Heart right ventricle (tissue), 16 donors: ENCODE measurements at regions not wholly inside any gene's neighbourhood (a gene's known extent, or its start where the extent isn't known, plus 50 kb on each side); places are given as distances from the start of the nearest gene placed in this dataset.

Source experiments
- ATAC-seq, 8 donors: fragments of 200-7000 bp; cut with Tn5 transposase; one replicate each; pipeline ENCODE4 v1.9.1; 2020; ENCODE audit warnings: mild to moderate bottlenecking in 8 of 8, moderate library complexity in 8 of 8, moderate number of reproducible peaks in 1 of 8
- DNase-seq, 2 donors: peaks; one replicate each; pipeline ENCODE4 v3.0.0-alpha.2; 2020
- H3K27ac ChIP-seq, 10 donors: fragments of 200-600 bp; sonication (generic) in 2 of 10; one replicate each; pipeline versions ENCODE4 v1.5.0 to v1.8.0; 2020 to 2022; ENCODE audit warnings: mild to moderate bottlenecking in 3 of 10
- H3K27me3 ChIP-seq, 7 donors: fragments of 200-600 bp; one replicate each; pipeline ENCODE4 v1.8.0; 2021 to 2022; ENCODE audit warnings: mild to moderate bottlenecking in 2 of 7
- H3K36me3 ChIP-seq, 9 donors: fragments of 200-600 bp; sonication (generic) in 1 of 9; one replicate each; pipeline versions ENCODE4 v1.5.0 to v1.8.0; 2020 to 2022; ENCODE audit warnings: mild to moderate bottlenecking in 2 of 9
- H3K4me1 ChIP-seq, 9 donors: fragments of 200-600 bp; sonication (generic) in 1 of 9; one replicate each; pipeline versions ENCODE4 v1.5.0 to v1.8.0; 2020 to 2022; ENCODE audit warnings: mild to moderate bottlenecking in 4 of 9
- H3K4me3 ChIP-seq, 10 donors: fragments of 200-600 bp; sonication (generic) in 2 of 10; one replicate each; pipeline versions ENCODE4 v1.5.0 to v1.8.0; 2020 to 2022; ENCODE audit warnings: mild to moderate bottlenecking in 7 of 10, moderate library complexity in 2 of 10
- H3K9me3 ChIP-seq, 11 donors: fragments of 200-600 bp in 10 of 11; sonication (generic) in 2 of 11; one replicate each; pipeline versions ENCODE4 v1.5.0 to v1.8.0; 2013 to 2022; ENCODE audit warnings: mild to moderate bottlenecking in 2 of 11, control low read depth in 1 of 11, moderate library complexity in 1 of 11
- CTCF ChIP-seq, 9 donors: fragments of 200-600 bp; sonication (generic) in 2 of 9; IDR thresholded peaks; one replicate each; pipeline versions ENCODE4 v1.5.0 to v1.8.0; 2021 to 2022; ENCODE audit warnings: antibody characterized with exemption in 9 of 9, mild to moderate bottlenecking in 5 of 9, moderate library complexity in 1 of 9
- WGBS, 2 donors: extraction: QIAGEN DNeasy Blood & Tissue Kit; methylation state at CpG; one replicate each; pipeline ENCODE4 v1.1.7; 2013; ENCODE audit warnings: inconsistent platforms in 1 of 2; 5-methylcytosine and 5-hydroxymethylcytosine counted together
- intact Hi-C, 10 donors: fragments of 100-400 bp; cut with DNase I; formaldehyde crosslinking; loops; one replicate each; pipeline versions ENCODE4 v1.11.1 to v1.14.2; 2022
- donor health status: Arrhythmogenic right ventricular cardiomyopathy.
- donor health status: ischemic (EF 13 %, LVEDD 7.1; RV severe dilation, severe dysfunction).
- donor health status: healthy with polysubstance abuse.
- donor health status: DM: no; HTN: yes; CAD: no.
- donor health status: DM: no; HTN: no; CAD: no.
- donor health status: ischemic (EF 25% LVEDD 6.9; RV normal size, moderate dysfunction).
- donor health status: ischemic (EF 25% LVEDD 5.7; RV mildly dilated, moderate dysfunction).
- donor health status: healthy.
- donor health status: DM: yes; HTN: yes; CAD: no.
- donor health status: Ischemic cardiomyopathy.
- donor health status: ischemic (EF 35%, LVEDD 5.7; RV mildly dilated, moderate dysfunction).
- donor health status: nonischemic (EF 11% LVEDD 7.7; RV severe dilation, severe dysfunction).
- donor health status: DM: yes; HTN: yes; CAD: no.
- donor health status: PGD.
- donor health status: ischemic (EF 29% LVEDD 5.4; RV normal size, mild dysfunction).
- donor health status: nonischemic (EF 23%, LVEDD 6.1; RV moderate dilation, normal function).

DNA sequence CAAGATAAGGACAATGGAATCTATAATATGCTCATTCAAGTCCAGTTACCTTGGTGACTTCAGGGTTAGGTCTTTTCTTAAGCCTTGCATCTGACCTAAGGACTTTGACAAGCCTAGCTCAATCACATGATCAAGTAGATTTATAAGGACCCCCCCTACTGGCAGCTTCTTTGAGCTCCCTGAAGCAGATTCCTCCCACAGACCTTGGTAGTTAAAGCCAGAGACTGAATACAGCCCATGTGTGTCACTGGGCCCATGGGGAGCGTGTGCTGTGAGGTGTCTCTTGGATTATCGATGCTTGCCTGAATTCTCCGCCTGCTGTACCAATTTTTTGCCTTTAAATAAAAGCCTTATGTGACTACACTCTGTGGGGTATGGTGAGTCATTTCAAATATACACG lies 372.7 kb upstream of the RGS17 start:
- 92 to 94% methylated on average over 4 of the region's 4 CpGs for WGBS, 2 donors
- intact Hi-C loops: no loop called here
- ATAC-seq: no peak

DNA sequence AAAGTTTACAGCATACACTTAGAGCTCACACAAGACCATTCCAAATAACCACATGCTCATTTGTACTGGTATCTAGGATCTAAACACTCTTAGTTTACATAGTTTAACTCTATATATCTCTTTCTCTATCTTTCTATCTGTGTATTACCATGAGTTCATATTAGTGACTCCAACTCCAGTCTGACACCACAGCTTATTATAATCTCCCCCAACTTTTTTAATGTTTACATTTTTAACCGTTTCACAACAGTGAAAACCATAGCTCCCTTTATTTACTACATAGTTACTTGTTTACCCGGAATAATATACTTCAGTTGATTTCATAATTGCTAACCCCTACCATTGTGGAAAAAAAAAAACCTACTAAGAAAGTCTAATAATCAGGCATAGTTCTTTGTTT lies 362.4 kb upstream of the RGS17 start:
- peaks cover 0 to 10% (median 0%) of the 10 kb centered on the region in 11 donors for H3K9me3 ChIP-seq
- ATAC-seq (no peak), DNase-seq (no peak)
- WGBS, 2 donors: 82 to 95% methylated on average over 2 of the region's 2 CpGs
- no peaks in the 10 kb centered on the region for H3K4me1 ChIP-seq
- H3K27me3 ChIP-seq: no peaks in the 10 kb centered on the region
- intact Hi-C loops: no loop called here
- H3K27ac ChIP-seq: no peak overlapping the region
- H3K4me3 ChIP-seq: no peak overlapping the region
- no peaks in the 10 kb centered on the region for H3K36me3 ChIP-seq
- no peak for TF ChIP-seq CTCF (IDR thresholded peaks at IDR 0.05)

More for the DNA sequence above, 372.7 kb upstream of the RGS17 start:
- Histone ChIP-seq H3K27me3 (no peaks in the 10 kb centered on the region), H3K4me1 (no peaks in the 10 kb centered on the region), H3K36me3 (no peaks in the 10 kb centered on the region), H3K9me3 (peaks cover 0 to 4% (median 0%) of the 10 kb centered on the region in 11 donors), H3K27ac (no peak overlapping the region), H3K4me3 (no peak overlapping the region)
- no peak for TF ChIP-seq CTCF (IDR thresholded peaks at IDR 0.05)
- DNase-seq: no peak

DNA sequence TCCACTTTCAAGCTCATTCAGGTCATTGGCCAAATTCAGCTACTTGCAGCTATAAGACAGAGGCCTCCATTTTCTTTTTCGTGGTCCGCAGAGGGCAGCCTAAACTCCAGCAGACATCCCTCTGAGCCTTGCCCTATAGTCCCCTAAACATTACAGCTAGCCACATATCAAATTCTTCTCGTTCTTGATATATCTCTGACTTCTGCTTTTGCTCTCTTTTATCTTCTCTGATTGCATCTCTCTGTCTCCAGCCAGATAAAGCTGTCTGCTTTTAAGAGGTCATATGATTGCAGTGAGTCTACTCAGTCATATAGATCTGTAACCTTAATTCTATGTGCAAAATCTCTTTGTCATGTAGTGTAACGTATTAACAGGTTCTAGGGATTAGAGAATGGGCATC lies 358.4 kb upstream of the RGS17 start:
- DNase-seq (no peak), ATAC-seq (no peak)
- Histone ChIP-seq H3K9me3 (peaks cover 0 to 20% (median 8%) of the 10 kb centered on the region in 11 donors), H3K4me1 (no peaks in the 10 kb centered on the region), H3K27me3 (no peaks in the 10 kb centered on the region), H3K4me3 (no peak overlapping the region), H3K36me3 (no peaks in the 10 kb centered on the region), H3K27ac (no peak overlapping the region)
- intact Hi-C loops: no loop called here
- WGBS, 2 donors: 58 to 61% methylated on average over 4 of the region's 4 CpGs
- TF ChIP-seq CTCF (IDR thresholded peaks at IDR 0.05): no peak

GRCh38 chr6:153488267-153488666 lies 357.2 kb upstream of the RGS17 start:
- Histone ChIP-seq H3K4me3 (no peak overlapping the region), H3K27ac (no peak overlapping the region), H3K36me3 (no peaks in the 10 kb centered on the region), H3K27me3 (no peaks in the 10 kb centered on the region), H3K4me1 (no peaks in the 10 kb centered on the region), H3K9me3 (peaks cover 0 to 20% (median 8%) of the 10 kb centered on the region in 11 donors)
- ATAC-seq: no peak
- no peak for DNase-seq
- intact Hi-C loops: no loop called here
- whole genome bisulfite sequencing, 2 donors: 83 to 88% methylated on average over 1 of the region's 1 CpG
- TF ChIP-seq CTCF (IDR thresholded peaks at IDR 0.05): no peak
